HPDE6-E6E7 (cell line): ENCODE measurements at regions not wholly inside any gene's neighbourhood (a gene's known extent, or its start where the extent isn't known, plus 50 kb on each side); places are given as distances from the start of the nearest gene placed in this dataset.

Experiments
- DNase-seq: peaks from one replicate; pipeline ENCODE4 v3.0.0; 2011; ENCODE audit warnings: missing footprints; ENCODE audit errors: extremely low spot score

DNA sequence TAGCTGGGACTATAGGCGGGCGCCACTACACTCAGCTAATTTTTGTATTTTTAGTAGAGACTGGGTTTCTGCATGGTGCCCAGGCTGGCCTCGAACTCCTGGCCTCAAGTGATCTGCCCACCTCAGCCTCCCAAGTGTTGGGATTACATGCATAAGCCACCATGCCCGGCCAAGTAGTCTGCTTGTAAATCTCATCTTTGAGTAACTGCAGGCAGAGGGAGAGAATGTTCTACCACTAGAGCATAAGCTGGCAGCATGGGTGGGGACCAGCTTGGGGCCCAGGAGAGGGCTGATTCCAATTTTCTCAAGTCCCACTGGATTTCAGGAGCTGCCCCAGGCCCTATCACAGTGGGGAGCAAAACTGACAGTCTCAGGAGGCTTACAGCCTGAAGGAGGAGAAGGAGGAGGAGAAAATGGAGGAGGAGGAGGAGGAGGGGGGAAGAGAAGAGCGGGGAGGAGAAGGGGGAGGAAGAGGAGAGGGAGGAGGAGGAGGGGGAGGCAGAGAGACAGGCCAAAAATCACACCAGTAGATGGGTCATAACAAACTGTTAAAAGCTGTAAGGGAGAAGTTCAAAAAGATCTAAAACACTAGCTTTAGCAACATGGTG is 229.1 kb upstream of the IGF1R start:
- DNase-seq = no peak

DNA sequence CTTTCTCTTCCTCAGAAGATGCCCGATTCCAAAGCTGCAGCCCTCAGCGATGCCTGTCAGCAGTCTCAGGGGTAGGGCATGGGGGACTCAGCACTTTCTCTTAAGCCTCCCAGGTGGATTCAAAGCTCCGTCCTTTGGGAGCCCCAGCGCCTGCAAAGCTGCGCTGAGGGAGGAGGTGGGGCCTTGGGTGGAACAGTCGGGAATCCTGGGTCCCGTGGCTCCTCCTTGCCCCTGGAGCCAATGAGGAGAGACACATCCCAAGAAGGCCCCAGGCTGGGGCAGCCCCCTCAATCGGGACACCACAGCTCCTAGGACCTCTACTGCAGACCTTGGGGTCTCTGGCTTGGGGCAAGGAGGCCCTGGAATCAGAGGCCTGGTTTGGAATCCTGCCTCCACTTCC is 227.5 kb upstream of the IGF1R start:
- no peak for DNase-seq

DNA sequence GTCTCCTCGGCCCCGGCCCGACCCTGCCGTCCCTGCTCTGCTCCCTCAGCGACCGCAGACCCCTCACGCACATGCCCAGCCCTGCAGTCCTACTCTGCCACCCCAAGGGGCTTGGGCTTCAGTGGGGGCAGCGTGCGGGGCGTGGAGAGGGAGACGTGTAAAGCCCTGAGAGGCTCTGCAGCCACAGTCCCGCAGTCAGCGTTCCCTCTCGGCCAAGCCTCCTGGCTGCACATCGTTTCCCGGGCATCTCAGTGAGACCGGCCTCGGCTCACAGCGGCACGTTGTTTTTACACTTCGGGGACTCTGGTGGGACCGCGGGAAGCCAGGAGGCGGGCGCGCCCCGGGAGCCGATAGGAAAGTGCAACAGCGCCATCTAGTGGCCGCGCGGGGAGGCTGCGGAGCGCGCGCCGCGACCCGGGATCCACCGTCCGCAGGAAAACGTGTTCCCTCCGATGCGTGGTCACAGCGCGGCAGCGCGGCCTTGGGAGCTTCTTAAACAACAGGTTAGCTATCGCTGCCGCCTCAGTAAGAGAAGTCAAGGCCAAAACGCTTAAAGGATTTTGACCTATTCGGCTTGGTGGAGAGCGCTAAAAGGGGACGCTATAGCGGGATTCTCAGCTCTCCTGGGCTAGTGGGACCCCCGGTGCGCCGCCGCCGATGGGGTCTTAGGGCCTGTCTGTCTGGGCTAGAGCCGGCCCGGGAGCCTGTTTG is 226.8 kb upstream of the IGF1R start:
- peak; percentile 53 for DNase-seq

GRCh38 chr15:98422130-98422478 is 226.2 kb upstream of the IGF1R start:
- no peak for DNase-seq

- no peak for DNase-seq
Observed at GRCh38 chr15:98425173-98425572, 223.2 kb upstream of the IGF1R start.

DNA sequence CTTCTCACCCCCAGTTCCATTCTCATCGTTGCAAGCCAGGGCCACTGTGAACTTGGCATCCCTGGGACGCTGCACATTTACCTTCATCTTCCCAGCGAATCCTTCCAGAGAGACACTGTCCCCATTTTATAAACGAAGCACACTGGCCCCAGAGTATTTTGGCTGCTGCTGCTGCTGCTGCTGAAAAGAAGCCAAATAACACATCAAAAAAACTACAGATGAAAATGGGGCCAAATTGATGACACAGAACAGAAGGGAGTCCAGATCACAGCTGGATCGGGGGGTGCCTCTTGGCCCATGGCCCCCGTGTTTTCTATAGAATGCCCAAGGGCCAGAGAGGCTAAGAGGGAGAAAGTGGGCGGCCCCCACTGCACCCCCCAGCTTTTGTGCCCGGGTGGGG is 221.0 kb upstream of the IGF1R start:
- no peak for DNase-seq

GRCh38 chr15:98428253-98428989 is 219.9 kb upstream of the IGF1R start:
- DNase-seq = peak; percentile 78

- DNase-seq = no peak
Observed at GRCh38 chr15:98431171-98431570, 217.2 kb upstream of the IGF1R start.

DNA sequence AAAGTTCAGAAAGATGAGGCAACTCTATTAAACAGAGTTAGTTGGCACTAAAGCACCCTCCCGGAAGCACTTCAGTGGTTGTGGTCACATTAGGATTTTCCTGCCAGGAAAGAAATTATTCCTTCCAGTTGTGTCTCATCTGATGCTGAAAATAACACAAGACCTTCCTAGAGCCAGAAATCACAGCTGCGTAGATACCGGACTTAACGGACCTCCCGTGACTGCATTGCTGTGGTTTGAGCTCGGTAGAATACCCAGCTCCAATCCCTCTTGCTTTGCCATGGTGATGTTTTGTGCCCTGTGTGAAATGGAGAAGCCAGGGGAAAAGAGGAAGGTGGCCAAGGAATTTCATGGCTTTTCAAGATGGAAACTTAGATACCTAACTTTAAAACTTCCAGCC is 215.0 kb upstream of the IGF1R start:
- no peak for DNase-seq

DNA sequence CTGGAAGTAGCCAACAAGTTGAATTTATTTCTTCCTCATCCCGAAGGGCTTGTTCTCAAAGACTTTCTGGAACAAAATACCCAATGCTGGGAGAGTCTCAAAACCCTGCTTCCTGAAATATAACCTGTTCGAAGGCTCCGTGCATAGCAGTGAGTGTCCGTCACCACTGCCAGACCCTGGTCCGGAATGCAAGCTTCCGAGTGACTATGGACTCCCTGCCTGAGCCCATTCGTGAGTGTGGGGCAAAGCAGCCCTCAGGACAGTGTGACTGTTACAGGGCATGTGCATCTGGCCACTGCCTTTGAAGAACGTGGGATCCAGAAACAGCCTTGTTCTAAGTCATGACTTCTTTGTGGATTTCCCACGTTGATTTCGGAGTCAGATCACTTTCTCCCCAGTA is 214.5 kb upstream of the IGF1R start:
- DNase-seq = no peak

DNA sequence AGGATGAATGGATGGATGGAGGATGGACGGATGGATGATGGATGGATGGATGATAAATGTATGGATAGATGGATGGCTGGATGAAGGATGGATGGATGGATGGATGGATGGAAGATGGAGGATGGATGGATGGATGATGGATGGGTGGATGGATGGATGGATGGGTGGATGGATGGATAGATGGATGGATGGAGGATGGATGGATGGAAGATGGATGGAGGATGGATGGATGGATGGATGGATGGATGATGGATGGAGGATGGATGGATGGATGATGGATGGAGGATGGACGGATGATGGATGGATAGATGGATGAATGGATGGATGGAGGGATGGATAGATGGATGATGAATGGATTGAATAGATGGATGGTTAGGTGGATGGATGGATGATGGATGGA is 210.6 kb upstream of the IGF1R start:
- DNase-seq = no peak

DNA sequence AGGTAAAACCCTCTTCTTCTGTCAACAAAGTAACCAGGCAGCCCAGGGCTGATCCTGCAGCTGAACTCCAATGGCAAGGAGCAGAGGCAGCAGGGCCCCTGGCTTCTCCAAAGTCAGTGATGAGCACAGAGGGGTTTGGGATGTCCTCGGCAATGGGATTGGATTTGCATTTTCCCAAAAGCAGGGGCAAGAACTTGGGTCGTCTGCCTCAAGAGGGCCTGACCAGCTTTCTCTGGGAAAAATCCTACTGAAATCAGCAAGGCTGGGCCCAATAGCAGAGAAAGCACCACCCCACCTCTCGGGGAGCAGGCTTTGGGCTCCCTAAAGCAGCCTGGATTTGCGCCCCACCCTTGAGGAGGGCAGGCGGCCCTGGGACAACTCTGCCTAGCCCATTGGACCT is 210.0 kb upstream of the IGF1R start:
- no peak for DNase-seq

DNA sequence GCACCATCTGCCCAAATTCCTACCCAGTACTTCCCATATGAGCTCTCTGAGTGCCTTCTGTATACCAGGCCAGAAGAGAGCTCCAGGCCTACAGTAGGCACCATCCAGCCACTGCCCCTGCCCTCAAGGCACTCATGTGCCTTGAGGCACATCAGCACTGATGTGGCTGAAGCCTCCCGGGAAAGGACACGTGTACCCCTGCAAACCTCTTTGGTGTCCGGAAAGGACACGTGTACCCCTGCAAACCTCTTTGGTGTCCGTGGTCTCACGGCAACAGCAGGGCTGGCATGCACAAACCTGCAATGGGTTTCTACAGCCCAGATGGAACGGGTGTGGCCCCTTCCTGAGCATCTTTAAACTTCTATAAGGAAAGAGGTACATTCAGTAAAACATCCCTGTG is 209.4 kb upstream of the IGF1R start:
- no peak for DNase-seq

- DNase-seq = no peak
Observed at GRCh38 chr15:98439523-98439942, 208.8 kb upstream of the IGF1R start.

DNA sequence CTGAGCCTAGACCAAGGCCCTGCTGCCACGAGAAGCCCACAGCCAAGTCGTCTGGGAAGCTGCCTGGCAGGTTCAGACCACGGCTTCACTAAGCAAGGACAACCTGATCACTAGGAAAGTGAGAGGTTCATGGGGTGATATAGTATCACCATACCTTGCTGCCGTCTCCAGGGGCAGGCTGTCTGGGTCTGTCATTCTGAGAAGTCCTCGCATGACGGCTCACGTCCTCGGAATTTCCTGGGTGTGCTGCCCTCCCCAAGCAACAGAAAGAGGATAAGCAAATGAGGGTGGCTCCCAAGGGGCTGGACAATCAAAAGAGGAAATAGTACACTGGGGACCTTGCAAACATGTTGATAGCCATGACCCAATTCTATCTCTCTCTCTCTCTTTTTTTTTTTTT is 207.4 kb upstream of the IGF1R start:
- no peak for DNase-seq

DNA sequence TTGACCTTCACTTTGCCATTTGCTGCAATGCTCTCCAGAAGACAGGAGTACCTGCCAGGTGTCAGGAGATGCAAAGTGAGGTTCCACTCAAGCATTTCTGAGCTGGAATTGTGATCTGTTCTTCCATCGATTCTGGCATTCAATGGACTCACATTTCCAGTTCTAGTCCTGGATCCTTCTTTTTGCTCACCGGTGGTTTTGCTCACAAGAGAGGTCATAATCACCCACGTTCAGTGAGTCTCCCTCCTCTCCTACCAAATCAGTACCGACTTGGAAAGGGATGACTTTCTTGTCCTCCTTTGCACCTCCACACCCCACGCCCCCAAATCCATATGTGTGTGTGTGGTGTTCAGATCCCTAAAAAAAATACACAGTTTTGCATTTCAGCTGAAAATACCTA is 206.7 kb upstream of the IGF1R start:
- DNase-seq = no peak

DNA sequence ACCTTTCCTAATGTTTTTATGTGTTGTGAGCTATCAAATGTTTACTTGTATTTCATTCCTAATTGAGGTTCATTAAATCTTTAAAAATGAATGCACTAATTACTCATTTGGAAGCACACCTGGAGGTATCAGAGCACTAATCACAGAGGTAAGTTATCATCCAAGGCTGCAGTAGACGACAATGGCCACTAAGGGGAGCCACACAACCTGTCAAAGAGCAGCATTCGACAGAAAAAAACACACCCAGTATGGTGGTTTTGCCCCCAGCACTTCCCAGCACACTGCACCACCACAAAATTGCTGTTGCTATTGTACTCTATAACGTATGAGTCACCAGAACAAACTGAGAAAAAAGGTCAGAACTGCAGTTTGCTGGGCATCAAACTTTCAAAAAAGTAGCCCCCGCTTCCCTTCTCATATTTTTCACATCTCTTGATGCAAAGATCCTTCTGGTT is 205.9 kb upstream of the IGF1R start:
- DNase-seq = peak; percentile 71

DNA sequence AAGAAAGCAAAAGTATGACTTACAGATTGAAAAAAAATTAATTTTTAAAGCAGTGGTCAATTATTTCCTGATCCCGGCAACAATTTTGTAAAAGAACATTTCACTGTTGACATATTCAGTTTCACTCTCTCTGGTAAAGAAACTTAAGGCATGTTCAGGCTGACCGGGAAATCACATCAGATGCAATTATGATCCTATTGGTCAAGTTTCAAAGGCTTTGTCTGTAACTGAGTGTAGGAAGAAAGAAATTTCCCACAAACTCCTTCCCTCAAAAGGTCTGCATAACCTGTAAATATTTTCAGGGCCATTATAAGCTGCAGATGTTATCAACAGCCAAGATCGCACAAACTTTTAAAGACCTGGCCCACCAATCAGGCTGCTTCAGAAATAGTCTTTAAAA is 205.4 kb upstream of the IGF1R start:
- no peak for DNase-seq

DNA sequence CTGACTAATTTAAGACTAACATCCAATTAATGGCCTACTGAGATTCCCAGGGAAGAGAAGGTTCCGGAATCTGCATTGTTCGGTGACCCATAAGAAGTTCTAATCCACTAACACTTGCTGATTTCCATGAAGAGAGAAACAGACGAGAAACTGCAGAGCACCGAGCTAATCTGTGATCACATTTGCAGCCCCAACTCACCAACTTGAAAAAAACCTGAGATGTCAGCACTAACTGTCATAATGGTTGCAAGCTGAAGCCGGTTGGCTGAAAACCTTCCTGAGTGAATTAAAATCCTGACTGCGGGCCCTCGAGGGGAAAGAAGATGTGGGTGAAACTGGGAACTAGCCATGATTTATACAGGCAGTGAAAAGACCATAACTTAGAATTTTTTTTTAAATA is 204.8 kb upstream of the IGF1R start:
- no peak for DNase-seq

DNA sequence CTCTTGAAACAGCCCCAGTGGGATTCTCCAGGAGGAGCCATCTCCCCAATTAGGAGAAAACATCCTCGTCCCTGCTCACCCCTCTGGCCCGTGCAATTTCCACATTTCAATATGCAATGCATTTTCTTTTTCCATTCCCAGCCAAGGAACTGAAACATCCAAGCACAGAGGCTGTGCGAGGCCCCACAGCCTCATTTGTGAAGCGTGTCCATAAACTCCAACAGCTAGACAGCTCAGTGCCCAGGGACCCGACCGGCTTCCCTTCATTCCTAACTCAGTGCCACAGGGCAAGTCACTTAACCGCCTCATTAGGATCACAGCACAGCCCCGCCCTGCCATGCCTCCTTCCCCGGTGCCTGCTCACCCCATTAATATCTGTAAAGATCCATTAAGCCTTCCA is 204.2 kb upstream of the IGF1R start:
- DNase-seq = no peak

DNA sequence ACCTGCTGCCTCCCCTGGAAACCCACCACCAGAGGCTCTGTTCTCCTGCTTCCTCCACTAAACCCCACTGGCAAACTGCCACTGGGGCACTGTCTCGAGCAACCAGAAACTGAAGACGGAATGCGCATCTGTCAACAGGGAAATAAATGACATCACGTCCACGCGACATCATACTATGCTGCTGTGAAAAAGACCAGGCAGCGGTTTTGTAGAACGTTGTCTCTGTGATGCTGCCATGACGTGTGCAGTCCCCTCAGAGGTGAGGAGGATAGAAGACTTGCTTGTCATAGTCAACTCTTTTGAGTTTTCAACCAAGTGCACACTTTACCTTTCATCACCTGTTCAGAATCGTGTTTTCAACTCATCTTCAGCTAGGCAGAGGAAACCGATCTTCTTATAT is 203.0 kb upstream of the IGF1R start:
- DNase-seq = no peak

- DNase-seq = no peak
Observed at GRCh38 chr15:98446083-98446482, 202.3 kb upstream of the IGF1R start.

- no peak for DNase-seq
Observed at GRCh38 chr15:98447069-98447468, 201.3 kb upstream of the IGF1R start.
